Renal cortical epithelial cell (primary cell): ENCODE measurements at regions not wholly inside any gene's neighbourhood (a gene's known extent, or its start where the extent isn't known, plus 50 kb on each side); places are given as distances from the start of the nearest gene placed in this dataset.

Source experiments
- DNase-seq: peaks from one replicate; pipeline ENCODE4 v3.0.0-alpha.2; 2011; ENCODE audit warnings: low read depth

DNA sequence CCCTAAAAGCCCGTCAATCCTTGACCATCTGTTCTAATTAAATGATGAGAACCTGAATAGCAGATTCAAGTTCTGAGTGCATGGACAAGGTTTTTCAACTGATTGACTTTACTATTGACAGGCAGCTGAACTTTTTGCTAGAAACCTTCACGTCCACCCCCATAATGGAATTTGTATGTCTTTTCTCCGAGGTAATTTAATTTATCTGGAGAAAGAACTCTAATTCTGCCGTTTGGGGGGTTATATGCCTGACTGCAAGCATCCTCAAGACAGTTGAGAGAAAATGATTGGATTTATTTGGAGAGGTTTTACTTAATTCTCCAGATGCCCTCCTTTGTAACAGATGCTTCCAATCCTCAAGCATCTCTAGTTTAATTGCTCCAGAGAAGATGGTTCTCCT, 1053.4 kb upstream of the AUTS2 start:
- DNase-seq, result no peak

DNA sequence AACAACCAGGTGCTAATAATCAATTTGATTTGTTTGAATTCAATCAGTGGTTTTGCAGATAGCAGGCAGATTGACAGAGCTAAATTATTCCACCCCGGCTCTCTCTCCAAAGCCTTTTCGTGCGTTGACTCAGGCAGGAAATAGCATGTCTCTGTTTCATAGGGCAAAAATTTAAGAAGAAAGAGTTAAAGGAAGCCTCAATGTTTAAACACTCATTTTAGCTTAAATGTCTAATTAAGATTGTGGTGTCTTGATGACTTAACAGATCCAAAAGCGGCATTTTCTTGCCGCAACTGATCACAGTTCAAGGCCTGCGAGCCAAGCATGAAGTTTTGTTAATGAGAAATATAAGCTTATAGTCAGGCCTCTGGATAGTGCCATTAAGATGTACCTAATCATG, 1051.1 kb upstream of the AUTS2 start:
- no peak for DNase-seq

DNA sequence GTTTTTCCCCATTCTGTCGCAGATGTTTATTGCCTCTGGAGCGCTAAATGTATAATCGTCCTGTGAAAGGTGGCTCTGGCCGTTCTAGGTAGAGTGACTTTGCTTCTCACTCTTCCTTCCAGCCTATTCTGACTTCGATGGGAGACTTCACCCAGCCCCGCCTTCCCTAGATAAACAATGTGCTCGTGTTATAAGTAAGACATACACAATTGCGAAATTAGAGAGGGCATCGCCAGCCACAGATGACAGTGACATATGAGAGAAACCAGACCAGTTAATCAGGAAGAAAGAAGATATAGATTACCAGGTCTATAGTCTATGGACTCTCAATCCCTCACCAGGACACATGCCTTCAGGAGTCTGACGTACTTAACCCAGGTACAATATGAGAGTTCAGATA, 1050.5 kb upstream of the AUTS2 start:
- no peak for DNase-seq

DNA sequence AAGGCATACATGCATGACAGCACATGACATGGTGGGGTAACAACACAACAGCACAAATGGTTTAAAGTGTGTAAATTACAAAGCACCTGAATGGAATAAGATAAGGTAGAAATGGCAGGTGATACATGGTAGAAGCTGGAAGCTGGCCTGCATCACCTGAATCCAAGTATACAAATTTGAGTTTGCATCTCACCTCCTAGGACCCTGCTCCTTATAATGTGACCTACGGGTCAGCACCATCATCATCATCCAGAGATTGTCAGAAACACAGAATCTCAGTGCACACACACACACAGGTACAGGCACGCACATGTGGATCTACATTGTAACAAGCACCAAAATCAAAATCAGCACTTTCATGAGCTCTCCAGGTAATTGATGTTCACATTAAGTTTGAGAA, 1048.2 kb upstream of the AUTS2 start:
- no peak for DNase-seq

DNA sequence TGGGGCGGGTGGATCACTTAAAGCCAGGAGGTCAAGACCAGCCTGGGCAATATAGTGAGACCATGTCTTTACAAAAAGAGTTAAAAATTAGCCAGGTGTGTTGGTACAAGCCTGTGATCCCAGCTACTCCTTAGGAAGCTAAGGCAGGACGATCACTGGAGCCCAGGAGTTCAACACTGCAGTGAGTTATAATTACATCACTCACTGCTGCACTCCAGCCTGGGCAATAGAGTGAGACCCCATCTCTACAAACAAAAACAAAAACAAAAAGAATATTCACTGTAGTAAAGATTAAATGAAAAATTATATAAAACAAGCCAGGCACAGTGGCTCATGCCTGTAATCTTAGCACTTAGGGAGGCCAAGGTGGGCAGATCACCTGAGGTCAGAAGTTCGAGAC, 1047.6 kb upstream of the AUTS2 start:
- DNase-seq, result no peak

DNA sequence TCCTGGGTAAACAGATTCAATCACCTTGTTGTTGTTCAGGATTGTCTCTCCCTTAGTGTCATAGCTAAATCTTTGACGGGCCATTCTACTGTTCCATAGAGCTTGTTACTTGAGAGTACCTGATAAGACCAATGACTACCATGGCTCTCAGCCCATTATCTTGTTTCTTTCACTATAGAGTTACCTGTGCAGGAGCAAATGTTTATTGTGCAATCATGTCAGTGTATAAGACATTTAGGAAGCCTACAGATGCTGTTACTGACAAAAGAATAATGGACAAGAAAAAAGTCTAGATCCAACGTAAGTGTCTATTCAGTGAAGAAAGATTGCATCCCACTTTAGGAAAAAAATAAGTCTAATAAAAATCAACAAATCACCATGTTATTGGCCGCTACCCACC, 1041.7 kb upstream of the AUTS2 start:
- DNase-seq, result no peak

DNA sequence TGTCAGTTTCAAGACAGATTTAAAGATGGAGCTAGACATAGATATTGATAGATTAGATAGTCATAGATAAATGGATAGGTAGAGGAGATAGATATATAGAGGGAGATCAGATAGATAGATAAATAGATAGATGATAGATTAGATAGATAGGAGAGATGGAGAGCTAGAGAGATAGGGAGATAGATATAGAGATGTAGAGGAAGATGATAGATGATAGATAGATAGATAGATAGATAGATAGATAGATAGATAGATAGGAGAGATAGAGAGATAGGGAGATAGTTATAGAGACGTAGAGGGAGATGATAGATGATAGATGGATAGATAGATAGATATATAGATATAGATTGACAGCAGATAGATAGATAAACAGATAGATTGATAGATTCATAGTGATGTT, 1038.8 kb upstream of the AUTS2 start:
- no peak for DNase-seq

- no peak for DNase-seq
Observed at GRCh38 chr7:68562323-68562899, 1035.9 kb upstream of the AUTS2 start.

DNA sequence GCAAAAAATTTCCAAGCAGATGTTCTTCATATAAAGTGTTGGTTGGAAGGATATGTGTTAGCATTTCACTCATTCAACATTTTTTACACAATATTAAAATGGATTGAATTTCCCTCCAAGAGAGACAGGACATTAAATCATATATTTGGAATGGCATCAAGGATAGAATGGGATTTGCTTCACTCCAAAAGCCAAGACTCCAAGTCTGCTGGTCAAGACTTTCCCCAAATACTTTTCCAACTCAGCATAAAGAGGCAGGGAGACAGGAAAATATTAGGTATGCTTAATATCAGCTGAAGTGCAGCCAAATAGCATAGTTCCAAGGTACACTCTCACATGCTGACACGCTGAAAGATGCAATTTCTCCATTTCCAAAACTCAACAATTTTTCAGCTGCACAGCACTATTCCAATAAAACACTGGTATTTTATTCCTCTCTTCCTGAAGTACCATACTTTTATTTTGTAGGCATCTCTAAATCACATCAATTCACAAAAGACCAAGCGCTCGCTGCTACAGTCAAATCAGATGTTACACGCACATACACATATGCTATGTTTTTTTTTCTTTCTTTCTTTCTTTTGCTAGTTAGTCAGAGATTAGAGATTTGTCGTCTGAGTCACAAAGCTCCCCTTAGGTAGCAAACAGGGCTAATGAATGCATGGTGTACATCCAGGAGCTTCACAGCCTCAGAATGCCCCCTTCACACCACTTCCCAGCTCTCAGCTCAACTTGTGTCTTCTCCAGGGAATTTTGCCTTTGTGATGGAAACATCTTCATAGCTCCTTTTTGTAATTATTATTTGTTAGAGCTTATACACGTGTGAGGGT, 1033.8 kb upstream of the AUTS2 start:
- no peak for DNase-seq

- no peak for DNase-seq
Observed at GRCh38 chr7:68571286-68571685, 1027.0 kb upstream of the AUTS2 start.

DNA sequence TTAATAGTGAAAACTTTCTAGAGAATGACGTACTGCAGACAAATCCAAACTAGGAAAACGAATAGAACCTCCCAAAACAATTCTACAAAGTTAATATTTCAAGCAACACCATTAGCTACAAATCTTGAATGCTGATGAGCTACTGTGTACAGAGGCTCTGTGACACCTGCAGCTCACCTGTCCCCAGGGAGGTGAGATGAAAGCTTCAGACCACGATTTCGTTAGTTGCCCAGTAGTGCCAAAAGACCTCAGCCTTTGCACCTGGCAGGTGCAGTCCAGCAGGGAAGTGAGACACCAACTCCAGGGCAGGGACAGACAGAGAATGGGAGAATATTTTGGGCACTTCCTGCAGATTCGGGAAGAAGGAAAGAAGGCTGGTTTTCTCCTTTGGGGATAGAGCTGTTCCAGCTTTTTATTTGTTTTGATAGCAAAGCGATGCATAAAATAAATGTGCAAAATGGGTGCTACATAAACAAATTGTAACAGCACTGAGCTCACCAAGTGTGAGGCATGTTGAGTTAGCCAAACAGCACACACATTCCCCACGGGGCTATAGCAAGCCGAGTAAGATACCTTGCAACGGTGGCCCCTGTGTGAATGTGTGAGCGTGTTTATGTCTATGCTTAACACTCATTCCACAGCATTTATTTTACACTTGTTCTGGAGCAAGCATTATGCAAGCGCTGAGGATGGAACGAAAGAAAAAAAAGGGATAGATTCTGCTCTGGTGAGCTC, 1024.8 kb upstream of the AUTS2 start:
- no peak for DNase-seq

DNA sequence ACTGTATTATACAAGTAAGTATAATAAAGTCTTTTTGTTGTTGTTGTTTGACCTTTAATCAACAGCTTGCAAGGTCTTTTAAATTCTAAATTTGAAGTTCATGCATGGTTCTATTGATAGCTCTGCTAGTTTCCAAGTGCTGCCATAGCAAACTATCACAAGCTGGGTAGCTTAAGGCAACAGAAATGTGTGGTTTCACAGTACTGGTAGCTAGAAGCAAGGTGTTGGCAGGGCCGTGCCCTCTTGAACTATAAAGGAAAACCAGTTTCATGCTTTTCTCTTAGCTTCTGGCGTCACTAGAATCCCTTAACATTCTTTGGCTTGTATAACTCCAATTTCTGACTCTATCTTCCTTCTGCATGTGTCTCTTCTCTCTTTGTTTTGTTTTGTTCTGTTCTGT, 1021.9 kb upstream of the AUTS2 start:
- no peak for DNase-seq

DNA sequence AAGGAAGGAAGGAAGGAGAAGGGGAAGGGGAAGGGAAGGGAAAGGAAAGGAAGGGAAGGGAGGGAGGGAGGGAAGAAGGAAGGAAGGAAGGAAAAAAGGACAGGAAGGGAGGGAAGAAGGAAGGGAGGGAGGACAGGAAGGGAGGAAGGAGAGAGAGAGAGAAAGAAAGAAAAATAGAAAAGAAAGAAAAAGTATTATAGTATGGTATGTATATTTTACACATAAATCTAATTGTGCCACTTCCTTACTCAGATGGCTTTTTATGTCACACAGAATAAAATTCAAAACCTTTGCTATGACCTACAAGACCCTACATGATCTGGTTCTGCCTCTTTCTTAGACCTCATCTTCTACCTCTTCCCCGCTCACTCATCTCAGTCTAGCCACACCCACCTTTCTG, 1016.9 kb upstream of the AUTS2 start:
- DNase-seq, result no peak

DNA sequence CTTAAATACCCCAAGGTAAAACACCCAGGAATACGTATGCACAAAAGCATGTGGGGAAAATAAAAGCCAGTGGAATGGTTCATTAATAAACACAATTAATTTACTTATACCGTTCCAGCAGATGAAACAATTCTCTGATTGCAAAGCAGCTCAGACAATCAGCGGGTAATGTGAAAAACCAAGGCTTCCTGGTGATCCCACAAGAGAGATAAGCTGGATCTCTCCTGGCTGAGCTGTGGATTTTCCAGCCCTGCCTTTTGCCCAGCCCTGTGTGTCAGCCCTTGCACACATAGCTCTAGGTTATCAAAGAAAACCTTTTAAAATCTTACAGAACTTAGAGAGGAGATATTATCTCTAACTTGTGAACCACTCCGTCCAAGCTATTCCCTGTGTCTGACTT, 1010.7 kb upstream of the AUTS2 start:
- DNase-seq, result no peak

DNA sequence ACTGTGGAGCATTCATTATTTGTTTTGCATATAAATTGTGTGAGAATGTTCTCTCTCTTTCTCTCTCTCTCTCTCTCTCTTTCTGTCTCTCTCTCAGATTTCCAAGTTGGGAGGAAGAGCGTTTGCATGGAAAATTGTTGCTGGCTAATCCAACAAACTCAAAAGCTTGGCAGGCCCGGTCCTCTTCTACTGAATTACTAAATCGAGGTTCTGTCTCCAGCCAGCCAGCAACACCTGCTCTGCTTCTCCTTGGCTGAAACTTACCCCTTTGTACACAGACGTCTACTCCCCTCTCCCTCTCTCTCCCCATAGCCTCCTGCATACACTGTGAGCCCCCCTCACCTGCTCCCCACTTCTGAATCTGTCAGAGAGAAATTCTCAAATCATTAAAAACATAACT, 996.4 kb upstream of the AUTS2 start:
- DNase-seq, result no peak

DNA sequence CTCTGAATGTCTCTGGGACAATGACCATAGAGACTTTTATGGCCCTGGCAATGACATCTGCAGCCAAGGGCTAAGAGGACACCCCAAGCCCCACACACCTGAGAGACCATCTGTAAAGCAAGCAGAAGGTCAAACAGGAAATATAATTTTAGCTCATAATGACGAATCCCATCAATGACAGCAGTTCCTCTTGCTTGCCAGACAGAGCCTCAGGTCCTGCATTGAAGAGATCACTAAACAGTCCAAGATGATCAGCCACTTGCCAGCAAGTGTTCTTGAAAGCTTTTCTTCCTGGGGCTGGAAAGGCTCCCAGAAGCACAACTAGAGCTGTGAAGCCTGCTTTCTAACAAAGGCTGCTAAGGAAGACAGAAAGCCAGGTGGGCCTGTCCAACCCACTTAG, 993.7 kb upstream of the AUTS2 start:
- DNase-seq, result no peak

DNA sequence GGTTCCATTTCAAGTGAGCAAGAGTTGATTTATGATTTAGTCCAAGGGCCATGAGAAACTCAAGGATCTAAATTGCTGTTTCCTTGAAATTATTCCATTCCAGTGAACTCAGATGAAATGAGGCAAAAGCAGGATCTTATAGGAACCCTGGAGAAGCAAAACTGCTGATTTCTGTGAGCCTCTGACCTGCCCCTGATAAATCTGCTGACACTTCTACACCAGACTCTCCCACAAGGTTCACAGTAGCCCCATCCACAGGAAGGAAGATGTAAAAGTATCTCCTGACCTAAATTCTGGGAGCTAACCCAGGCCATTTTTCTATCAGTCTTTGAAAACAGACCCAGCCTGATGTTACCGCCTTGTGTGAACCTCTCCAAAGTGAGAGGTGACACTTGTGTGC, 987.6 kb upstream of the AUTS2 start:
- no peak for DNase-seq

DNA sequence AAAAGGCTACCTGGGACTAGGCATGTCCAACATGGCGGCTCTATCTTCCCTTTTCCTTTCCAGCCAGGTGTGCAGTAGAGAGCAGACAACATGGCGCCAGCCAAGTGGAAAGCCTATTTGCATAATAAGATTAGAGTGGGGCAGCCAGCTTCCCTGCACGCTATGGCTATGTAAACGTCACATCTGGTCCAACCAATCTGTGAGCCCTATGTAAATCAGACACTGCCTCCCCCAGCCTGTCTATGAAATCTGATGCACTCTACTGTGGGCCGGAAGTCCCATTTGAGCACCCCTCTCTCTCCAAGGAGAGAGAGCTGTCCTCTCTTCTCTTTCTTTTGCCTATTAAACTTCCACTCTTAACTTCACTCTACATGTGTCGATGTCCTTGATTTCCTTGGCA, 984.9 kb upstream of the AUTS2 start:
- no peak for DNase-seq

- DNase-seq, result no peak
Observed at GRCh38 chr7:68613897-68614296, 984.4 kb upstream of the AUTS2 start.

- no peak for DNase-seq
Observed at GRCh38 chr7:68619526-68619925, 978.7 kb upstream of the AUTS2 start.

DNA sequence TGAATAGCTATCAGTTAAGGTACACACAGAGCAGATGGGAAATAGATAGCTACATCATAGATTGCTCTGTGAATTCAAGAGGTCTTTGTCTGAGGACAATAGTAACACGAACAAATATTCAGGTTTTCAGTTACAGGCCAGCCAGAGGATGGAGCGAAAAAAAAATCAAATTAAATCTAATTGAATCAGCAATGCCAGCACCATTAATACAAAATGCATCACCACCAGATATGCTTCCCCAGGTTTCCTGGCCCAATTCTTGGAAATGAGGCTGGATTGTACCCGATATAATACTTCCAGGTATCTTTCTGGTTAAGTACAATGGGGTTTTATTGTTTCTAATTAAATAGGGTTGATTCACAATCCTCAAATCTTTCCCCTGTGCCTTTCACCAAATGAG, 975.8 kb upstream of the AUTS2 start:
- DNase-seq, result no peak

DNA sequence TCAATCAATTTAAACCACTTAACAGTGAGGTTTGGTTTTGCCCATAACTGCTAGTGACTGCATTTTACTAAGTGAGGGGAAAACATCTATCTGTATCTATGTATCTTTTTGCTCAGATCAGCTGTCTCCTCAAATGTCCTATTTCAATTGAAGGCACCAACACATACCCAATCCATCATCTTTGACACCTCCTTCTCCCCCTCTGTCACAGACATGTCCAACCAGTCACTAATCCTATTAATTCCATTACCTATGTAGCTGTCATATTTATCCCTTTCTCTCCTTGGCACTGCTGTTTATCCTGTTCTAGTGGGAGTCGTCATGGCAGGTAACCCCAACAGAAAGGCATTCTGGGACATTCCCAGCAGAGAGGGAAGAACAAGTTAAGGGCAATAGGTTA, 975.2 kb upstream of the AUTS2 start:
- no peak for DNase-seq

DNA sequence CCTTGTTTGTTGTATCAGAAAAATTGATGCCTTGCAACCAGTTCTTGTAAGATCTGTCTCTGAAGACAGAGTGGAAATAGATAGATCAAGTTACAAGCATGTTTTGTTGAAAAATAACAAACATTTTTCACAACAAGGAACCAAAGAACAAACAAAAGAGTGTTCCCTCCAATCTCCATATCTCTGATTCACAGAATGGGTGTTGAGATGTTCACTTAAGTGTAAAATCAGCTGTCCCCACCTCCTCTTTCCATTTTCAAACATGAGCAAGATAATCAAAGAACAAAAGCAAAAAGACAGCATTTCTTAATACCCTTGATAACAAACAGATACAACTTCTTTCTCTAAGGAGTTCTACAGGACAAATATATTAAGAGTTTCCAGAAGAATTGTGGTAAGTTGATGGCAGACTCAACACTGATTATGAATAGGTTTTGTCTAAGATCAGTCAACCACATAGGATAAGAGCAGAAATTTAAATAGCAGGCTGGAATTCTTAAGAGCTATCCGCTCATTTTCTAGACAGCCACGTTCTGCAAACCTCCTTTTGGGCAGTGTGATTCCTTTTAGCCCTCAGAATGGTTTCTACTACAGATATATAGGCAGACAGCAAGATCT, 970.9 kb upstream of the AUTS2 start:
- no peak for DNase-seq
